ES-I3 (cell line): ENCODE measurements at regions not wholly inside any gene's neighbourhood (a gene's known extent, or its start where the extent isn't known, plus 50 kb on each side); places are given as distances from the start of the nearest gene placed in this dataset.
"Not testable (repeated sequence)": the region's sequence is repeated elsewhere in the genome, so short reads cannot be mapped to it uniquely, and the experiment has no call there.

Experiments used
- H3K36me3 ChIP-seq: 2 replicates; pipeline ENCODE4 v1.6.1; 2013; ENCODE audit warnings: mild to moderate bottlenecking, low read length, control low read depth, moderate library complexity; ENCODE audit not compliant: insufficient read depth
- H3K4me1 ChIP-seq: 2 replicates; pipeline ENCODE4 v1.6.1; 2013; ENCODE audit warnings: mild to moderate bottlenecking, control low read depth, low read length; ENCODE audit not compliant: insufficient read depth
- H3K9ac ChIP-seq: 2 replicates; pipeline ENCODE4 v1.6.1; 2013; ENCODE audit warnings: low read depth, mild to moderate bottlenecking, low read length, moderate library complexity
- H3K9me3 ChIP-seq: 2 replicates; pipeline ENCODE4 v1.6.1; 2013; ENCODE audit warnings: mild to moderate bottlenecking, low read length, moderate library complexity; ENCODE audit not compliant: control insufficient read depth, insufficient read depth

- H3K4me1 ChIP-seq, H3K36me3 ChIP-seq, H3K9me3 ChIP-seq, H3K9ac ChIP-seq: not testable (repeated sequence)
Observed at GRCh38 chr3:75604286-75604934, 59.7 kb upstream of the FRG2C start.

GRCh38 chr3:75607996-75608395 is 56.1 kb upstream of the FRG2C start:
- not testable (repeated sequence) for H3K9me3 ChIP-seq, H3K9ac ChIP-seq, H3K36me3 ChIP-seq, H3K4me1 ChIP-seq

GRCh38 chr3:75609598-75609997 is 54.5 kb upstream of the FRG2C start:
- not testable (repeated sequence) for H3K9me3 ChIP-seq, H3K4me1 ChIP-seq, H3K9ac ChIP-seq, H3K36me3 ChIP-seq

GRCh38 chr3:75610773-75611172 is 53.4 kb upstream of the FRG2C start:
- H3K4me1 ChIP-seq = no peaks in the 10 kb centered on the region
- H3K9me3 ChIP-seq = no peaks in the 10 kb centered on the region
- no peak overlapping the region for H3K9ac ChIP-seq
- no peaks in the 10 kb centered on the region for H3K36me3 ChIP-seq

- not testable (repeated sequence) for H3K4me1 ChIP-seq, H3K9ac ChIP-seq, H3K9me3 ChIP-seq, H3K36me3 ChIP-seq
Observed at GRCh38 chr3:75611724-75612460, 52.2 kb upstream of the FRG2C start.
